Transverse colon (tissue), 4 donors: ENCODE measurements at regions not wholly inside any gene's neighbourhood (a gene's known extent, or its start where the extent isn't known, plus 50 kb on each side); places are given as distances from the start of the nearest gene placed in this dataset.
"Not testable (repeated sequence)": the region's sequence is repeated elsewhere in the genome, so short reads cannot be mapped to it uniquely, and the experiment has no call there.

Experiments used
- DNase-seq: peaks from one replicate; pipeline ENCODE4 v3.0.0-alpha.2; 2019
- H3K27ac ChIP-seq, 4 donors: fragments of 200-600 bp; sonication (generic); 2 replicates each; pipeline ENCODE4 v1.5.1; 2016 to 2018; ENCODE audit warnings: inconsistent platforms in 4 of 4
- H3K27me3 ChIP-seq: fragments of 200-600 bp; sonication (generic); 2 replicates; pipeline ENCODE4 v1.5.1; 2017; ENCODE audit warnings: inconsistent platforms
- H3K36me3 ChIP-seq, 4 donors: fragments of 200-600 bp; sonication (generic); 2 replicates each; pipeline ENCODE4 v1.5.1; 2017 to 2019; ENCODE audit warnings: inconsistent platforms in 4 of 4
- H3K4me1 ChIP-seq, 4 donors: fragments of 200-600 bp; sonication (generic); 2 replicates each; pipeline ENCODE4 v1.5.1; 2017 to 2020; ENCODE audit warnings: inconsistent platforms in 4 of 4
- H3K4me3 ChIP-seq, 4 donors: fragments of 200-600 bp; sonication (generic); 1 replicate in 1 of 4; 2 replicates in 3 of 4; pipeline versions ENCODE4 v1.5.1 to v1.6.1; 2017 to 2019; ENCODE audit warnings: inconsistent platforms in 4 of 4
- H3K9me3 ChIP-seq, 2 donors: fragments of 200-600 bp; sonication (generic); 2 replicates each; pipeline ENCODE4 v1.5.1; 2017 to 2019; ENCODE audit warnings: inconsistent platforms in 2 of 2
- EP300 ChIP-seq: sonication (generic); formaldehyde crosslinking; IDR thresholded peaks from one replicate; pipeline ENCODE4 v1.6.1; 2017; ENCODE audit warnings: antibody characterized with exemption, low read depth
- POLR2A ChIP-seq: fragments of 450-650 bp; IDR thresholded peaks from one replicate; pipeline ENCODE4 v1.6.1; 2016; ENCODE audit warnings: antibody characterized with exemption, mild to moderate bottlenecking, moderate library complexity
- POLR2AphosphoS5 ChIP-seq, 3 donors: sonication (generic); formaldehyde crosslinking; IDR thresholded peaks; one replicate each; pipeline ENCODE4 v1.6.1; 2016; ENCODE audit warnings: antibody characterized with exemption in 3 of 3
- WGBS, 2 donors: methylation state at CpG; one replicate each; pipeline ENCODE4 v1.1.5; 2018; ENCODE audit warnings: low coverage in 1 of 2; 5-methylcytosine and 5-hydroxymethylcytosine counted together
- in situ Hi-C, 4 donors: fragments of 200-750 bp; cut with MboI; loops; one replicate each; pipeline versions ENCODE4 v1.15.0 to v1.15.1; 2017; ENCODE audit warnings: low sequenced_read_pairs in 3 of 4, low pct_ligation_motif_present in 1 of 4, low pct_unique_long_range_greater_than_20kb in 1 of 4
- intact Hi-C: fragments of 100-400 bp; cut with DNase I; formaldehyde crosslinking; loops from one replicate; pipeline ENCODE4 v1.15.1; 2023; ENCODE audit warnings: low total_unique reads
- TF ChIP-seq, protein P1 (sequence below), 5 experiments: fragments of 200-600 bp in 3 of 5; fragments of 450-650 bp in 2 of 5; sonication (generic) in 3 of 5; IDR thresholded peaks; 1 replicate in 2 of 5; 2 replicates in 3 of 5; pipeline ENCODE4 v1.5.1; 2016 to 2017; ENCODE audit warnings: antibody characterized with exemption in 5 of 5, inconsistent platforms in 3 of 5, mild to moderate bottlenecking in 2 of 5, moderate library complexity in 1 of 5

DNA sequence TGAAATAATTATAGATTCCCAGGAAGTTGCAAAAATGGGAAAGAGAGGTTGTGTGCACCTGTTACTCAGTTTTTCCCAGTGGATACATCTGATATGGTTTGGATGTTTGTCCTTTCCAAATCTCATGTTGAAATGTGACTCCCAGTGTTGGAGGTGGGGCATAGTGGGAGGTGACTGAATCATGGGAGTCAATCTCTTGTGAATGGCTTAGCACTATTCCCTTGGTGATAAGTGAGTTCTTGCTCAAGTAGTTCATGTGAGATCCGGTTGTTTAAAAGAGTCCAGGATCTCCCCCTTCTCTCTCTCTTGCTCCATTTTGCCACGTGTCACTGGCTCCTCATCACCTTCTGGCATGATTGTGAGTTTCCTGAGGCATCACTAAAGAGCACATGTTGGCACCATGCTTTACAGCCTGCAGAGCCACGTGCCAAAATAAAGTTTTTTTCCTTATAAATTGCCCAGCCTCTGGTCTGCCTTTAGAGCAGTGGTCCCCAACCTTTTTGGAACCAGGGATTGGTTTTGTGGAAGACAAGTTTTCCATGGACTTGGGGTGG lies 149.2 kb downstream of the RAMP3 start:
- H3K4me3 ChIP-seq: no peak overlapping the region
- H3K9me3 ChIP-seq: peaks cover 0 to 5% of the 10 kb centered on the region in 2 donors
- WGBS, 2 donors: 53% methylated on average over 3 of the region's 3 CpGs; no CpG with 5 or more reads in 1 of the 2 donors
- no peaks in the 10 kb centered on the region for H3K27me3 ChIP-seq
- in situ Hi-C loops: no loop called here
- H3K4me1 ChIP-seq: no peaks in the 10 kb centered on the region
- no peak for DNase-seq
- no peak overlapping the region for H3K27ac ChIP-seq
- intact Hi-C loops: no loop called here
- TF ChIP-seq POLR2AphosphoS5 (IDR thresholded peaks at IDR 0.05) (no peak), POLR2A (no peak), EP300 (no peak)
- TF ChIP-seq, protein P1, sequence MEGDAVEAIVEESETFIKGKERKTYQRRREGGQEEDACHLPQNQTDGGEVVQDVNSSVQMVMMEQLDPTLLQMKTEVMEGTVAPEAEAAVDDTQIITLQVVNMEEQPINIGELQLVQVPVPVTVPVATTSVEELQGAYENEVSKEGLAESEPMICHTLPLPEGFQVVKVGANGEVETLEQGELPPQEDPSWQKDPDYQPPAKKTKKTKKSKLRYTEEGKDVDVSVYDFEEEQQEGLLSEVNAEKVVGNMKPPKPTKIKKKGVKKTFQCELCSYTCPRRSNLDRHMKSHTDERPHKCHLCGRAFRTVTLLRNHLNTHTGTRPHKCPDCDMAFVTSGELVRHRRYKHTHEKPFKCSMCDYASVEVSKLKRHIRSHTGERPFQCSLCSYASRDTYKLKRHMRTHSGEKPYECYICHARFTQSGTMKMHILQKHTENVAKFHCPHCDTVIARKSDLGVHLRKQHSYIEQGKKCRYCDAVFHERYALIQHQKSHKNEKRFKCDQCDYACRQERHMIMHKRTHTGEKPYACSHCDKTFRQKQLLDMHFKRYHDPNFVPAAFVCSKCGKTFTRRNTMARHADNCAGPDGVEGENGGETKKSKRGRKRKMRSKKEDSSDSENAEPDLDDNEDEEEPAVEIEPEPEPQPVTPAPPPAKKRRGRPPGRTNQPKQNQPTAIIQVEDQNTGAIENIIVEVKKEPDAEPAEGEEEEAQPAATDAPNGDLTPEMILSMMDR (IDR thresholded peaks at IDR 0.05): no peak
- no peaks in the 10 kb centered on the region for H3K36me3 ChIP-seq

DNA sequence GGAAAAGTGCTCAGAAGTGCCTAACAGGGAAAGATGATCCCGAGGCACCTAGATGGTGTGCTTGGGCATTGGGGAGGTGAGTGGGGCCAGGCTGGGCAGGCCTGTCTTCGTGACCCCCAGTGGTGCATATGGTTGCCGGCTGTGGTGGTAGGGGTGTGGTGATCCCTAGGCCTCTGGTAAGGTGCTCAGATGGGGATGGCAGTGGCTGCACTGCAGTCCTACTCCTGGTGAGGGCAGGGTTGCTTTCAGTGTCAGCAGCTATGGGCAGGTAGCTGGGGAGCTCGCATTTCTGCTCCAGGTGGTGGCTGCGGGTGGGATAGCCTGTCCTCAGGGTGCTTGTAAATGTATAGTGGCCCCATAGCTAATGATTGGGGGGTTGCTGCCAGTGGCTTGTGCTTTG lies 154.0 kb downstream of the RAMP3 start:
- no peaks in the 10 kb centered on the region for H3K4me1 ChIP-seq
- peaks cover 0 to 12% of the 10 kb centered on the region in 2 donors for H3K9me3 ChIP-seq
- in situ Hi-C loops (no loop called here), intact Hi-C loops (no loop called here)
- 93% methylated on average over 5 of the region's 5 CpGs; no CpG with 5 or more reads in 1 of the 2 donors for WGBS, 2 donors
- H3K27me3 ChIP-seq: no peaks in the 10 kb centered on the region
- H3K27ac ChIP-seq: no peak overlapping the region
- no peak overlapping the region for H3K4me3 ChIP-seq
- no peaks in the 10 kb centered on the region for H3K36me3 ChIP-seq
- no peak for TF ChIP-seq POLR2AphosphoS5 (IDR thresholded peaks at IDR 0.05)
- TF ChIP-seq, protein P1 (IDR thresholded peaks at IDR 0.05): no peak
- TF ChIP-seq POLR2A: no peak
- TF ChIP-seq EP300: no peak
- DNase-seq: no peak

DNA sequence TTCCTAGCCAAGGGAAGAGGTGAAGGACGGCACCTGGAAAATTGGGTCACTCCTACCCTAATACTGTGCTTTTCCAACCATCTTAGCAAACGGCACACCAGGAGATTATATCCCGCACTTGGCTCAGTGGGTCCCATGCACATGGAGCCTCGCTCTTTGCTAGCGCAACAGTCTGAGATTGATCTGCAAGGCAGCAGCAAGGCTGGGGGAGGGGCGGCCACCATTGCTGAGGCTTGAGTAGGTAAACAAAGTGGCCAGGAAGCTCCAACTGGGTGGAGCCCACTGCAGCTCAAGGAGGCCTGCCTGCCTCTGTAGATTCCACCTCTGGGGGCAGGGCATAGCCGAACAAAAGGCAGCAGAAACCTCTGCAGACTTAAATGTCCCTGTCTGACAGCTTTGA lies 157.9 kb downstream of the RAMP3 start:
- WGBS, 2 donors: 92% methylated on average over 6 of the region's 7 CpGs; no CpG with 5 or more reads in 1 of the 2 donors
- intact Hi-C loops, H3K4me3 ChIP-seq, H3K4me1 ChIP-seq, DNase-seq, in situ Hi-C loops, H3K9me3 ChIP-seq, H3K36me3 ChIP-seq, H3K27me3 ChIP-seq, H3K27ac ChIP-seq: not testable (repeated sequence)

DNA sequence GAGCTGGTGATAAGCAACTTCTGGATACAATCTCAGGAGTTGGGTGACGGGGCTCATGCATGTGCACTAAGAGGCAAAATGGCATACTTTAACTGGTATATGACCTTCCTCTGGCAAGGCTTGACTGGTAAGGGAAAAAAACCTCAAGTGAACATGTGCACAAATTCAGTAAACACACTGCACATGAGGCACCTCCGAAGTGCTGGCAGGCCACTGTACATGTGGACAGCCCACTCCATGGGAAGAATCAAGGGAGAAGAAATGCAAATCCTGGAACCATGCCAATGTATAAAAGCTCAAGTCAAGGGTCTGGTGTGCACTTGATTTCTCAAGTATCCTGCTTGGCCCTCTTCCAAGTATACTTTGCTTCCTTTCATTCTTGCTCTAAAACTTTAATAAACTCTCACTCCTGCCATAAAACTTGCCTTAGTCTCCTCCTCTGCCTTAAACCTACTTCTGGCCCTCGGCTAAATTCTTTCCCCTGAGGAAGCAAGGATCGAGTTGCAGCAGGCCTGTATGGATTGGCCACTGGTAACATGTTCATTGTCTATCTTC lies 167.2 kb downstream of the RAMP3 start:
- H3K27me3 ChIP-seq: no peaks in the 10 kb centered on the region
- WGBS, 2 donors: 46 to 54% methylated on average over 2 to 4 of the region's 4 CpGs
- in situ Hi-C loops (no loop called here), intact Hi-C loops (no loop called here)
- no peaks in the 10 kb centered on the region for H3K36me3 ChIP-seq
- TF ChIP-seq POLR2AphosphoS5 (IDR thresholded peaks at IDR 0.05) (no peak), POLR2A (no peak), EP300 (no peak)
- TF ChIP-seq, protein P1 (IDR thresholded peaks at IDR 0.05): no peak
- H3K27ac ChIP-seq: no peak overlapping the region
- DNase-seq: no peak
- no peak overlapping the region for H3K4me3 ChIP-seq
- H3K4me1 ChIP-seq: no peaks in the 10 kb centered on the region
- no peaks in the 10 kb centered on the region for H3K9me3 ChIP-seq

DNA sequence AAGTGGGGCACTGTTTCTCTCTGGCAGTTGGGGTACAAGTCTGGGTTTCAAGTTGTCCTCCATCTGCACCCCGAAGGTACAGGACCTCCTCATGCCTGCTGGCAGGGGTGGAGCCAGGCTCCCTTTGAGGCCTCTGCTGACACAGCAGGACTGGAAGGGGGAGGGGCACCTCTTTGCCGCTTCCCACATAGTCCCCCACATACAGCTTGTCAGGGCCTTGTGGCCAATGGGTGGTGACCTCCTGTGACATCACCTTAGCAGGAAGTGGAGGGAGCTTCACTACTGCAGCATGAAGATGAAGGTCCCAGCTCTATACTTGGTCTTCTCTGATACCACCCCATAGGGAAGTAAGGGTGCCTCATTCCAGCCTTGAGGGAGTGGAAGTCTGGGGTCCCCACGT lies 167.8 kb downstream of the RAMP3 start:
- Histone ChIP-seq H3K4me3 (no peak overlapping the region), H3K4me1 (no peaks in the 10 kb centered on the region), H3K27ac (no peak overlapping the region), H3K9me3 (no peaks in the 10 kb centered on the region), H3K27me3 (no peaks in the 10 kb centered on the region), H3K36me3 (no peaks in the 10 kb centered on the region)
- intact Hi-C loops (no loop called here), in situ Hi-C loops (no loop called here)
- WGBS, 2 donors: 73% methylated on average over 3 of the region's 3 CpGs; no CpG with 5 or more reads in 1 of the 2 donors
- TF ChIP-seq POLR2AphosphoS5 (IDR thresholded peaks at IDR 0.05) (no peak), POLR2A (no peak), EP300 (no peak)
- DNase-seq: no peak
